CD4-positive, alpha-beta T cell treated with Interleukin-10 for 1 hour (primary cell): ENCODE measurements at regions not wholly inside any gene's neighbourhood (a gene's known extent, or its start where the extent isn't known, plus 50 kb on each side); places are given as distances from the start of the nearest gene placed in this dataset.
"Not testable (repeated sequence)": the region's sequence is repeated elsewhere in the genome, so short reads cannot be mapped to it uniquely, and the experiment has no call there.

Experiments used
- DNase-seq: peaks from one replicate; pipeline ENCODE4 v3.0.0-alpha.2; 2020

- not testable (repeated sequence) for DNase-seq
Measured at GRCh38 chr2:111482987-111483679, 362.4 kb downstream of the BCL2L11 start.

- not testable (repeated sequence) for DNase-seq
Measured at GRCh38 chr2:111484097-111484496, 363.4 kb downstream of the BCL2L11 start.

GRCh38 chr2:111485895-111486294, 365.2 kb downstream of the BCL2L11 start:
- peak; percentile 23 for DNase-seq

GRCh38 chr2:111488451-111488850, 367.7 kb downstream of the BCL2L11 start:
- not testable (repeated sequence) for DNase-seq

GRCh38 chr2:111489460-111489859, 368.7 kb downstream of the BCL2L11 start:
- not testable (repeated sequence) for DNase-seq

GRCh38 chr2:111491181-111491580, 370.5 kb downstream of the BCL2L11 start:
- DNase-seq = not testable (repeated sequence)

- not testable (repeated sequence) for DNase-seq
Measured at GRCh38 chr2:111491614-111492013, 370.9 kb downstream of the BCL2L11 start.

- not testable (repeated sequence) for DNase-seq
Measured at GRCh38 chr2:111492995-111493719, 372.4 kb downstream of the BCL2L11 start.

GRCh38 chr2:111493720-111494078, 373.0 kb downstream of the BCL2L11 start:
- not testable (repeated sequence) for DNase-seq

- peak; percentile 37 for DNase-seq
Measured at GRCh38 chr2:111494288-111494980, 373.7 kb downstream of the BCL2L11 start.

GRCh38 chr2:111494981-111495315, 374.2 kb downstream of the BCL2L11 start:
- DNase-seq = not testable (repeated sequence)

GRCh38 chr2:111495636-111496035, 374.9 kb downstream of the BCL2L11 start:
- not testable (repeated sequence) for DNase-seq

GRCh38 chr2:111496176-111496575, 375.5 kb downstream of the BCL2L11 start:
- not testable (repeated sequence) for DNase-seq

GRCh38 chr2:111496860-111497259, 376.1 kb downstream of the BCL2L11 start:
- DNase-seq = not testable (repeated sequence)

- DNase-seq = not testable (repeated sequence)
Measured at GRCh38 chr2:111497270-111497669, 376.6 kb downstream of the BCL2L11 start.

GRCh38 chr2:111500536-111501062, 379.9 kb downstream of the BCL2L11 start:
- not testable (repeated sequence) for DNase-seq

GRCh38 chr2:111503844-111504570, 380.0 kb downstream of the ANAPC1 start:
- DNase-seq = not testable (repeated sequence)

- not testable (repeated sequence) for DNase-seq
Measured at GRCh38 chr2:111504571-111504942, 379.4 kb downstream of the ANAPC1 start.

GRCh38 chr2:111505267-111505666, 378.7 kb downstream of the ANAPC1 start:
- not testable (repeated sequence) for DNase-seq

- not testable (repeated sequence) for DNase-seq
Measured at GRCh38 chr2:111506936-111507335, 377.1 kb downstream of the ANAPC1 start.

- DNase-seq = not testable (repeated sequence)
Measured at GRCh38 chr2:111509225-111509869, 374.6 kb downstream of the ANAPC1 start.

- not testable (repeated sequence) for DNase-seq
Measured at GRCh38 chr2:111510384-111510783, 373.6 kb downstream of the ANAPC1 start.
